ENCODE measurements at regions not wholly inside any gene's neighbourhood (a gene's known extent, or its start where the extent isn't known, plus 50 kb on each side); places are given as distances from the start of the nearest gene placed in this dataset.

DNA sequence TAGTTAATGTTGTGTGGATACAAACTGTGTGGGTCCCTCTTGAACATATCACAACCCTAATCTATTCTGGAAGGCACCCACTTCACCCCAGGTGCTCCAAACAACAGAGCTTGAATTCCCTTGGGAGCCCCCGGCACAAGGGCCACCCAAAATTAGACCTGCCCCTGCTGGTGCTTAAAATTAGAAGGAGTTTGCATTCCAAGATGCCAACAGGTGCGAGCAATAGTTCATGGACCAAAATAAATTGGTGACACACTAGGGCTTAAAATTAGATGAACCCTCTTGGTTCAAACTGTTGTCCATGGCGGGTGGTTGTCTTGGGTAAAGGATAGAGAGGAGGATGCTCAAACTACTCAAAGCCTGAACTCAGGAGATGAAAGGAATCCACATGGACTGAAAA, 291.5 kb downstream of the MN1 start:
- no peak for DNase-seq (ENCODE audit: low spot score)
- H3K36me3 ChIP-seq = no peaks in the 10 kb centered on the region
- intact Hi-C loops (cut with DNase I) = no loop called here
- no peaks in the 10 kb centered on the region for H3K4me1 ChIP-seq (replicated peaks)
- no peak overlapping the region for H3K4me3 ChIP-seq
- H3K27ac ChIP-seq = no peak overlapping the region
- TF ChIP-seq POLR2AphosphoS5 (IDR thresholded peaks at IDR 0.05) (no peak), POLR2A (IDR thresholded peaks at IDR 0.05) (no peak)
- TF ChIP-seq, protein P1, sequence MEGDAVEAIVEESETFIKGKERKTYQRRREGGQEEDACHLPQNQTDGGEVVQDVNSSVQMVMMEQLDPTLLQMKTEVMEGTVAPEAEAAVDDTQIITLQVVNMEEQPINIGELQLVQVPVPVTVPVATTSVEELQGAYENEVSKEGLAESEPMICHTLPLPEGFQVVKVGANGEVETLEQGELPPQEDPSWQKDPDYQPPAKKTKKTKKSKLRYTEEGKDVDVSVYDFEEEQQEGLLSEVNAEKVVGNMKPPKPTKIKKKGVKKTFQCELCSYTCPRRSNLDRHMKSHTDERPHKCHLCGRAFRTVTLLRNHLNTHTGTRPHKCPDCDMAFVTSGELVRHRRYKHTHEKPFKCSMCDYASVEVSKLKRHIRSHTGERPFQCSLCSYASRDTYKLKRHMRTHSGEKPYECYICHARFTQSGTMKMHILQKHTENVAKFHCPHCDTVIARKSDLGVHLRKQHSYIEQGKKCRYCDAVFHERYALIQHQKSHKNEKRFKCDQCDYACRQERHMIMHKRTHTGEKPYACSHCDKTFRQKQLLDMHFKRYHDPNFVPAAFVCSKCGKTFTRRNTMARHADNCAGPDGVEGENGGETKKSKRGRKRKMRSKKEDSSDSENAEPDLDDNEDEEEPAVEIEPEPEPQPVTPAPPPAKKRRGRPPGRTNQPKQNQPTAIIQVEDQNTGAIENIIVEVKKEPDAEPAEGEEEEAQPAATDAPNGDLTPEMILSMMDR (IDR thresholded peaks at IDR 0.05) = no peak
- H3K9me3 ChIP-seq = no peaks in the 10 kb centered on the region
- H3K27me3 ChIP-seq (replicated peaks; ENCODE audit: insufficient read depth) = no peaks in the 10 kb centered on the region
- WGBS = 96% methylated on average over 3 of the region's 3 CpGs

DNA sequence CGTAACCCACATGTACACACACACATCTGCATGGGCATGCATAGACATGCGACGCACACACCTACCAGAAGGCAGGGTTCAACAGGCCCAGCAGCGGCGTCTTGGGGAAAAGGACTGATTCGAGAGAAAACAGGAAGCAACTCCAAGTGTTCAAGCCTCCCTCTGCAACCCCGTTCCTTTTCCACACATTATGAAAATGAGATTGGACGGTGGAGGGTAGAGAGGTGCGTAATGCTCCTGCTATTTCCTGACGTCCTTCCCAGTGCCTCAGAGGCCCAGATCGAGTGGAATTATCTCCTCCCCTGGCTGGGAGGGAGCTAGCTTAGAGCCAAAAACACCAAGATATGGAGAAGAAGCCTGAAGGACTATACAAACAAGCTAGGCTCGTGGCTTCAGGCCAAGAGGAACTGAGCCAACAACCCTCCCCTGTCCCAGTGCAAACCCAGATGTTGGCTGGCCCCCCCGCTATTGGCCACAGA, 289.2 kb downstream of the MN1 start:
- peak; percentile 15 for DNase-seq (ENCODE audit: low spot score)
- Histone ChIP-seq H3K27ac (peak overlapping the region in 1 of 2 donors; percentile 65), H3K36me3 (no peaks in the 10 kb centered on the region), H3K4me1 (replicated peaks) (no peaks in the 10 kb centered on the region), H3K4me3 (no peak overlapping the region), H3K27me3 (replicated peaks; ENCODE audit: insufficient read depth) (no peaks in the 10 kb centered on the region), H3K9me3 (no peaks in the 10 kb centered on the region)
- WGBS = 14% methylated on average over 13 of the region's 13 CpGs
- intact Hi-C loops (cut with DNase I) = no loop called here
- TF ChIP-seq POLR2A (IDR thresholded peaks at IDR 0.05) (no peak), POLR2AphosphoS5 (IDR thresholded peaks at IDR 0.05) (peak; percentile 38)
- TF ChIP-seq, protein P1 (IDR thresholded peaks at IDR 0.05) = no peak

DNA sequence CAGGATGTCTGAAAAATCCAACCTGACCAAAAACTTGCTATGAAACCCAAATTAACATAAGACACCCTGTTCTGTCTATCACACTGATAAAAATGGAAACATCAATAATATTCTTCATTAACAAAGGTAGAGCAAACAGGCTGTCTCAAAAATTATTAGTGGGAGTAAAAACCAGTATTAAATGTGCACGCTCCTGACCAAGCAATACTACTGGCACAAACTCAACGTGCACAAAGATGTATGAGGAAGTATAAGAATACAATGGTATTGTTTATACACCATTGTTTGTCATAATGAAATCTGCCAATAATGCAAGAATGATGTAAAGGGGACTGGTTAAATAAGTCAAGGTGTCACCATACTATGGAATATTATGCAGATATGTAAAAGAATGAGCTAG, 288.5 kb downstream of the MN1 start:
- TF ChIP-seq POLR2A (IDR thresholded peaks at IDR 0.05) (no peak), POLR2AphosphoS5 (IDR thresholded peaks at IDR 0.05) (no peak)
- TF ChIP-seq, protein P1 (IDR thresholded peaks at IDR 0.05) = no peak
- intact Hi-C loops (cut with DNase I) = no loop called here
- Histone ChIP-seq H3K4me3 (no peak overlapping the region), H3K27ac (peak overlapping the region in 1 of 2 donors; percentile 65), H3K9me3 (no peaks in the 10 kb centered on the region), H3K27me3 (replicated peaks; ENCODE audit: insufficient read depth) (no peaks in the 10 kb centered on the region), H3K36me3 (no peaks in the 10 kb centered on the region), H3K4me1 (replicated peaks) (no peaks in the 10 kb centered on the region)
- no peak for DNase-seq (ENCODE audit: low spot score)
- 24% methylated on average over 2 of the region's 2 CpGs for WGBS

DNA sequence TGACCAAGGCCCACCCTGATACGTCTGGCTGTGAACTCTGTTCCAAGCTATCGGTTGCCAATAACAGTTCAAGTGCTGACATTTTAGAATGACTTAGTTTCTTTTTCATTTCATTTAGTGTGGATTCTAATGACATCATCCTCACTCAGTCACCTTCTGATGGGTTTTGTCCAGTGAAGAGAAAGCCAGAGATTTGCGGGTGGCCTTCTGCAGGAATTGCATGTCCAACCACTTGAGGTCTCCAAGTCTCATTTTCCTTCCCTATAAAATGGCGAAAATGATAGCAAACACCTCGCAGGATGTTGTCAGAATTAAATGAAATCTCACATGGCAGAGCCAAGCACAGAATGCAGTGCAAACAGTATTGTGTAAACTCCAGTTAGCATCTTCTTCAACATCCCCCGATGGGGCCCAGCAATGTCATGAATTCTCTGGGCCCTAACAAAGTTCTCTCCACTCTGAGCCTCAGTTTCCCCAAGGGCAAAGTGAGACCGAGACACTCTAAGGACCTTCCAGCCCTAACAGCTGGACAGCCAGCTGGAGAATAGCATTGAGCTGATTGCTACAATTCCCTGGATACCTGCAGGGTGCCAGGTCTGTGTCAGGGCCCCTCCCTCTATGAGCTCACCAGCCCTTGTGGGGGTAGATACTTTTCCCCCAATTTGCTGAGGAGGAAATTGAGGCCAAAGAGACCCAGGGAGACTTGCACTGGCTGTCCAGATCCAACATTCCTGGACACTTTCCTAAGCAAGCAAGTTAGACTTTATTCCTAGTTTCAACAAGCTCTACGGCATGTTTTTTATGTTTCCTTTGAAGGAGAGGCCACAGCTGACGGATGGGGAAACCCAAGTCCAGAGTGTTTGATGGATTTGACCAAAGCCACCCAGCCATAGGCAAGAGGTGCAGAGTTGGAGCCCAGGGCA, 286.7 kb downstream of the MN1 start:
- Histone ChIP-seq H3K9me3 (no peaks in the 10 kb centered on the region), H3K27ac (no peak overlapping the region), H3K4me1 (replicated peaks) (no peaks in the 10 kb centered on the region), H3K36me3 (no peaks in the 10 kb centered on the region), H3K27me3 (replicated peaks; ENCODE audit: insufficient read depth) (no peaks in the 10 kb centered on the region), H3K4me3 (no peak overlapping the region)
- WGBS = 53% methylated on average over 9 of the region's 9 CpGs
- peak; percentile 27 for TF ChIP-seq POLR2AphosphoS5 (IDR thresholded peaks at IDR 0.05)
- TF ChIP-seq, protein P1 (IDR thresholded peaks at IDR 0.05) = no peak
- DNase-seq (ENCODE audit: low spot score) = no peak
- intact Hi-C loops (cut with DNase I) = no loop called here

Data from prostate gland (tissue), 2 donors.